Hepatocyte (in vitro differentiated cells): ENCODE measurements at regions not wholly inside any gene's neighbourhood (a gene's known extent, or its start where the extent isn't known, plus 50 kb on each side); places are given as distances from the start of the nearest gene placed in this dataset.

Source experiments
- EZH2phosphoT487 ChIP-seq: fragments of 200-600 bp; sonication (generic); IDR thresholded peaks from one replicate; pipeline ENCODE4 v1.6.1; 2018; ENCODE audit warnings: antibody characterized with exemption, mild to moderate bottlenecking, low read depth, moderate library complexity; ENCODE audit not compliant: unreplicated experiment, severe bottlenecking
- TF ChIP-seq, protein P1 (sequence below): fragments of 200-600 bp; sonication (generic); IDR thresholded peaks from 2 replicates; pipeline ENCODE4 v1.5.1; 2016; ENCODE audit warnings: antibody characterized with exemption, mild to moderate bottlenecking; ENCODE audit not compliant: poor library complexity

DNA sequence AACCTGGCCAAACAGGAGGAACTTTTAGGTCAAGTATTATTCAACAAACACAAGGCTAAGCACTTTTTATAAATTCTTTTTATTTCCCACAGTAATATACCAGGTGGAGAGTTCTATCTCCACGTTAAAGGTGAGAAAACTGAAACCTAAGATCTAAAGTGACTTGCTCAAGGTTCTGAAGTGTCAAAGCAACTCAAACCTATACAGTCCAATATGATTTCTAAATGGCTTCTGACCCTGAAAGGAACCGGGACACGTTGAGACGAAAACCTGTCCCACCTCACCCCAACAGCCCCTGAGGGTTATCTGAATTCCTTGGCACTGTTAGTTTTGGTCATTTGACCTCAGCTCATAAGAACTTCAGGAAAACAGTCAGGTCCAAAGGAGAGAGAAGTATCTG lies 814.5 kb upstream of the LRATD1 start:
- TF ChIP-seq, protein P1, sequence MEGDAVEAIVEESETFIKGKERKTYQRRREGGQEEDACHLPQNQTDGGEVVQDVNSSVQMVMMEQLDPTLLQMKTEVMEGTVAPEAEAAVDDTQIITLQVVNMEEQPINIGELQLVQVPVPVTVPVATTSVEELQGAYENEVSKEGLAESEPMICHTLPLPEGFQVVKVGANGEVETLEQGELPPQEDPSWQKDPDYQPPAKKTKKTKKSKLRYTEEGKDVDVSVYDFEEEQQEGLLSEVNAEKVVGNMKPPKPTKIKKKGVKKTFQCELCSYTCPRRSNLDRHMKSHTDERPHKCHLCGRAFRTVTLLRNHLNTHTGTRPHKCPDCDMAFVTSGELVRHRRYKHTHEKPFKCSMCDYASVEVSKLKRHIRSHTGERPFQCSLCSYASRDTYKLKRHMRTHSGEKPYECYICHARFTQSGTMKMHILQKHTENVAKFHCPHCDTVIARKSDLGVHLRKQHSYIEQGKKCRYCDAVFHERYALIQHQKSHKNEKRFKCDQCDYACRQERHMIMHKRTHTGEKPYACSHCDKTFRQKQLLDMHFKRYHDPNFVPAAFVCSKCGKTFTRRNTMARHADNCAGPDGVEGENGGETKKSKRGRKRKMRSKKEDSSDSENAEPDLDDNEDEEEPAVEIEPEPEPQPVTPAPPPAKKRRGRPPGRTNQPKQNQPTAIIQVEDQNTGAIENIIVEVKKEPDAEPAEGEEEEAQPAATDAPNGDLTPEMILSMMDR: no peak
- no peak for TF ChIP-seq EZH2phosphoT487
